K562 (cell line): ENCODE measurements at regions not wholly inside any gene's neighbourhood (a gene's known extent, or its start where the extent isn't known, plus 50 kb on each side); places are given as distances from the start of the nearest gene placed in this dataset.

Experiments
- ATAC-seq: fragments of 200-7000 bp; cut with Tn5 transposase; 3 replicates; pipeline ENCODE4 v1.9.1; 2020; ENCODE audit warnings: moderate library complexity
- BruUV-seq: library from RNA; stranded (reverse); fragments of 400-500 nt; replicated peaks from 2 replicates; lab custom pipeline; 2021; lab: Mats Ljungman, UMichigan
- CTCF ChIA-PET: fragments of 300-600 bp; formaldehyde crosslinking; extraction: SDS; loops from one replicate; lab custom pipeline; 2021; ENCODE audit warnings: low intra/inter-chr PET ratio; lab: Yijun Ruan, JAX
- POLR2A ChIA-PET: fragments of 300-600, 350-650 bp; sonication (Branson Sonifier 250); formaldehyde crosslinking; extraction: SDS; loops from one replicate; lab custom pipeline; 2021; ENCODE audit warnings: antibody characterized with exemption, inconsistent platforms; lab: Yijun Ruan, JAX
- DNase-seq, 4 experiments: peaks; one replicate each; pipeline versions ENCODE4 v3.0.0 to v3.0.0-alpha.2; 2011 to 2018; ENCODE audit warnings: low spot score in 3 of 4, mixed read lengths in 3 of 4; ENCODE audit errors: extremely low read depth in 1 of 4
- FAIRE-seq: peaks from 2 replicates; lab custom pipeline; 2011; peaks lifted over from hg19 to GRCh38; lab: Jason Lieb, UNC
- H2AFZ ChIP-seq: 2 replicates; pipeline ENCODE4 v1.6.0; 2011; ENCODE audit warnings: low read depth, low read length, control low read depth, inconsistent platforms
- H3K27ac ChIP-seq: fragments of 200-600 bp; 3 replicates; pipeline ENCODE4 v1.8.0; 2011; ENCODE audit warnings: low read depth, mild to moderate bottlenecking, control low read depth, inconsistent platforms, low read length, moderate library complexity, mixed read lengths; ENCODE audit errors: extremely low read depth
- H3K27me3 ChIP-seq, 2 experiments: fragments of 300-600 bp in 1 of 2; 2 replicates in 1 of 2; 3 replicates in 1 of 2; pipeline versions ENCODE4 v1.6.0 to v1.8.0; 2011; ENCODE audit warnings: inconsistent platforms in 2 of 2, low read length in 2 of 2, mild to moderate bottlenecking in 1 of 2, mixed read lengths in 1 of 2, moderate library complexity in 1 of 2; ENCODE audit not compliant: control insufficient read depth in 2 of 2, insufficient read depth in 2 of 2
- H3K36me3 ChIP-seq: fragments of 300-600 bp; 3 replicates; pipeline ENCODE4 v1.8.0; 2011; ENCODE audit warnings: mild to moderate bottlenecking, low read length, inconsistent platforms; ENCODE audit not compliant: control insufficient read depth, insufficient read depth
- H3K4me1 ChIP-seq, 2 experiments: fragments of 200-600 bp in 1 of 2; replicated peaks in 1 of 2; 2 replicates in 1 of 2; 3 replicates in 1 of 2; pipeline versions ENCODE4 v1.5.1 to v1.8.0; 2011; ENCODE audit warnings: inconsistent platforms in 2 of 2, low read length in 2 of 2, mild to moderate bottlenecking in 1 of 2, mixed read lengths in 1 of 2, moderate library complexity in 1 of 2; ENCODE audit not compliant: control insufficient read depth in 2 of 2, insufficient read depth in 2 of 2
- H3K4me2 ChIP-seq: 2 replicates; pipeline ENCODE4 v1.6.1; 2011; ENCODE audit warnings: low read length, control low read depth, inconsistent platforms, mixed read lengths; ENCODE audit not compliant: insufficient read depth
- H3K4me3 ChIP-seq: fragments of 200-600 bp; sonication (generic), shearing (Covaris generic); 2 replicates; pipeline ENCODE4 v1.5.1; 2016; ENCODE audit warnings: control low read depth, inconsistent platforms
- H3K79me2 ChIP-seq: fragments of 200-600 bp; 3 replicates; pipeline ENCODE4 v1.8.0; 2011; ENCODE audit warnings: low read length, inconsistent platforms; ENCODE audit not compliant: control insufficient read depth, insufficient read depth
- H3K9ac ChIP-seq, 2 experiments: 2 replicates each; pipeline versions ENCODE4 v1.6.0 to v1.6.1; 2011; ENCODE audit warnings: low read depth in 2 of 2, low read length in 2 of 2, control low read depth in 1 of 2, inconsistent platforms in 1 of 2, mild to moderate bottlenecking in 1 of 2, mixed read lengths in 1 of 2; ENCODE audit not compliant: insufficient read depth in 1 of 2
- H3K9me1 ChIP-seq: one replicate; pipeline ENCODE4 v1.6.0; 2011; ENCODE audit warnings: inconsistent platforms, mild to moderate bottlenecking, low read length, moderate library complexity; ENCODE audit not compliant: control insufficient read depth, insufficient read depth
- H3K9me3 ChIP-seq: replicated peaks from 2 replicates; pipeline ENCODE4 v1.5.1; 2011; ENCODE audit warnings: low read depth, low read length, inconsistent platforms; ENCODE audit not compliant: control insufficient read depth, insufficient read depth
- H4K20me1 ChIP-seq: replicated peaks from 2 replicates; pipeline ENCODE4 v1.6.1; 2011; ENCODE audit warnings: low read length, inconsistent platforms, mixed read lengths; ENCODE audit not compliant: control insufficient read depth, insufficient read depth
- RFX1 ChIP-seq: fragments of 450-650 bp; IDR thresholded peaks from 2 replicates; pipeline ENCODE4 v1.6.1; 2016; ENCODE audit warnings: mild to moderate bottlenecking, moderate library complexity
- TCF3 ChIP-seq: sonication (generic); formaldehyde crosslinking; IDR thresholded peaks from 2 replicates; pipeline ENCODE4 v1.4.0; 2020; ENCODE audit warnings: mild to moderate bottlenecking, missing genetic modification reagents
- ZBTB2 ChIP-seq: fragments of 450-650 bp; IDR thresholded peaks from 2 replicates; pipeline ENCODE4 v1.6.1; 2016; ENCODE audit warnings: antibody characterized with exemption
- ZNF408 ChIP-seq: fragments of 250-450 bp; sonication (Bioruptor Pico); IDR thresholded peaks from 2 replicates; pipeline ENCODE4 v1.4.0; 2020; ENCODE audit warnings: low read depth, mild to moderate bottlenecking, moderate library complexity
- WGBS: fragments of 100-300 bp; shearing (Covaris generic); methylation state at CpG from one replicate; pipeline ENCODE4 v1.1.6; 2016; ENCODE audit warnings: low coverage, mixed read lengths; ENCODE audit not compliant: insufficient coverage; ENCODE audit errors: missing lambda C conversion rate; 5-methylcytosine and 5-hydroxymethylcytosine counted together
- in situ Hi-C: fragments of 300-500 bp; cut with MboI; formaldehyde crosslinking; loops from 4 replicates; pipeline ENCODE4 v1.15.0; 2018; ENCODE audit warnings: inconsistent platforms, mixed read lengths
- intact Hi-C: fragments of 100-400 bp; cut with micrococcal nuclease; formaldehyde crosslinking; loops from 2 replicates; pipeline ENCODE4 v1.14.2; 2022

GRCh38 chr1:43065191-43065590 is 106.5 kb upstream of the SLC2A1 start (continued):
- TF ChIP-seq ZBTB2 (no peak), TCF3 (CRISPR knock-in tag) (no peak)

GRCh38 chr1:43063394-43064219 is 104.9 kb upstream of the SLC2A1 start:
- peaks cover 4% of the 10 kb centered on the region for H3K9me1 ChIP-seq
- H3K36me3 ChIP-seq: no peaks in the 10 kb centered on the region
- POLR2A ChIA-PET: no interaction called here
- no peak overlapping the region for H3K4me2 ChIP-seq
- CTCF ChIA-PET: no interaction called here
- ATAC-seq (no peak), DNase-seq (no peak), FAIRE-seq (no peak)
- intact Hi-C loops: no loop called here
- H3K27me3 ChIP-seq: no peaks in the 10 kb centered on the region
- no peaks in the 10 kb centered on the region for H3K9me3 ChIP-seq
- no peak overlapping the region for H2AFZ ChIP-seq
- BruUV-seq: no TSS peak
- no peak overlapping the region for H3K4me3 ChIP-seq
- no peak overlapping the region for H3K9ac ChIP-seq
- in situ Hi-C loops: no loop called here
- H4K20me1 ChIP-seq: no peaks in the 10 kb centered on the region
- 51% methylated on average over 10 of the region's 10 CpGs for WGBS
- H3K4me1 ChIP-seq: peaks cover 8 to 19% of the 10 kb centered on the region in 2 experiments; a peak in 4 of 5 replicates
- no peak overlapping the region for H3K27ac ChIP-seq
- H3K79me2 ChIP-seq: no peaks in the 10 kb centered on the region
- TF ChIP-seq RFX1 (peak; percentile 75), ZNF408 (CRISPR knock-in tag) (no peak)
